GM04504 (cell line): ENCODE measurements at regions not wholly inside any gene's neighbourhood (a gene's known extent, or its start where the extent isn't known, plus 50 kb on each side); places are given as distances from the start of the nearest gene placed in this dataset.

Experiments used
- DNase-seq: peaks from one replicate; pipeline ENCODE4 v3.0.0-alpha.2; 2012; ENCODE audit warnings: low read depth

DNA sequence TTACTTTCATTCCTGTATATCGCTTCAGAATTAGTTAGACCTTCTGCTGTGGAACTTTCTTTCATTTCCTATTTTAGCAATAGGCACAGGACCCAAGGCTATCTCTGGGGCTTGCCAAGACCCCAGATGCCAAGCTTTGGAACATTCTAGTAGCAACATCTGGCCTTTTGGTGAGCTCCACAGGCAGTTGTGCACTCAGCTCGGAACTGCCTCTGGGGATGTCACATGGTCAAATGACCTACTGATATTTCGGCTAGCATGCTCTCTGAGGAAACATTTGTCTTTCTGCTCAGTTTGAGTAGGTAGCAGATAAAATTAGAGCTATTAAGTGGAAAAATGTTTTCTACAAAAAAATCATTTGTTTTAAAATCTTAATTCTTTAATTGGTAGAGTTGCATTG is 76.6 kb upstream of the ITGA4 start:
- no peak for DNase-seq

- no peak for DNase-seq
These were observed 72.3 kb upstream of the ITGA4 start for GRCh38 chr2:181384923-181385322.

DNA sequence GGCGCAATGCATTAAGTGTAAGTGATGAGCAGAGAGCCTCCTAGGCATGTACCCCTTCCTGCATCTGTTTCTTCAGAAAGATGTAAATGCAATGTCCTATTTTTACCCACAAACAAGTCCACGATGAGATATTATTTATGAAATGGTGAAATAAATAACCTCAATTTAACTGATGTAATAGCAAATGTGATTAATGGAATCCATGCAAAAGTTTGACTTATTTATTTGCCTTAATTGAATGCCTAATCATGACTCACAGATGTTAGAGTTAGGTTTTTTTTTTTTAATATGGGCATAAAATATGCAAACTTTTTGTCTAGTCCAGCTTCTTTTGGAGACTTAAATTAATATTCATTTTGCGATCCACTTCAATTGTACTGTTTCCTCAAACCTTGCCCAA is 67.7 kb upstream of the ITGA4 start:
- no peak for DNase-seq

- peak; percentile 31 for DNase-seq
These were observed 63.7 kb upstream of the ITGA4 start for GRCh38 chr2:181393472-181393871.

DNA sequence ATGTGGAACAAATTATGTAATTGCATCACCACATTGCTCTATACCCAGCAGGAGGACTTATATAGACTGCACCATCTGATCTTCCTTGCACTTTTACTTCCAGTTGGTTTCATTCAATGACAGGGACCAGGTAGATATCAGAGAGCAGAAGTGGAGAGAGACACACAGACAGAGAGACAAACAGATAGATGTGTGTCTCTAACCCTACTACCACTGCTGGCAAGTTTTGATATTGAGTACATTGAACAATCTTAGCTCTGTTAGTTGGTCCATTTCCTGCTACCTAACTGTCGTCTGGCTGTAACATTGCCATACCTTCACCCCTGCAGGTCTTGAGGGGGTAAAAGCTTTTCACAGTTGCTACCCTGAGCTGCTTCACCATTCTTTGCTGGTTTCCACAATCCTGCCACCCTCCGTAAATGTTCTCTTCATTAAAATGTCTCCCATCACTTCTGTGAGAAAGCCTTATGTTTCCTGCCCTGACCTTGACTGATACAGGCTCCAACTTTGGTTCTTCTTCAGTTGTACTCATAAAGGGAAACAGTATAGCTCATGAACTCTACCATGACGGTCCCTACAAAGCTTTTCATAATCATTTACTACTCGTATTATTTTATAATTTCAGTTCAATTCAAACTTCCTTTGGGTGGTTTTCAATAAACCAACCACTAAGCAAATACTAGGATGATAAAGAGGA is 62.3 kb upstream of the ITGA4 start:
- DNase-seq: no peak

- DNase-seq: no peak
These were observed 61.3 kb upstream of the ITGA4 start for GRCh38 chr2:181395851-181396250.

- DNase-seq: peak; percentile 32
These were observed 60.7 kb upstream of the ITGA4 start for GRCh38 chr2:181396256-181397123.

DNA sequence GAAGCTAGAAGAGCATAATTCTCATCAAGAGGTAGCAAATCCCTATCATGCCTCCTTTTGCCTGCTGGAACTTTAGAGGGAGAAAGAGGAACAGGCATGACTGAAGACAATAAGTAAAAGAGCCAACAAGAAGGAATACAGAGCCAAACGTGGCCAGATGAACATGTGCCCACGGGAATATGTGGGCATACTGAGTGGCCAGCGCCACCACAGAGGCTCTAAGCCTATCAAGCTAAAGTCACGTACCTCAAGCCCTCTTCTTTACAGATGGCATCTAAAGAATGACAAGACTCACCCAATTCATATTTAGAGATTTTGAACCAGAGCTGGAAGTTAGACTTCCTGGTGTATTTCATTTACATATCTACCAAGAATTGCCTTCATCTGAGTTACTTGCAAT is 59.9 kb upstream of the ITGA4 start:
- no peak for DNase-seq

- no peak for DNase-seq
These were observed 59.2 kb upstream of the ITGA4 start for GRCh38 chr2:181398000-181398399.

GRCh38 chr2:181399027-181399426 is 58.2 kb upstream of the ITGA4 start:
- DNase-seq: no peak

- DNase-seq: no peak
These were observed 52.7 kb upstream of the ITGA4 start for GRCh38 chr2:181404472-181404871.

DNA sequence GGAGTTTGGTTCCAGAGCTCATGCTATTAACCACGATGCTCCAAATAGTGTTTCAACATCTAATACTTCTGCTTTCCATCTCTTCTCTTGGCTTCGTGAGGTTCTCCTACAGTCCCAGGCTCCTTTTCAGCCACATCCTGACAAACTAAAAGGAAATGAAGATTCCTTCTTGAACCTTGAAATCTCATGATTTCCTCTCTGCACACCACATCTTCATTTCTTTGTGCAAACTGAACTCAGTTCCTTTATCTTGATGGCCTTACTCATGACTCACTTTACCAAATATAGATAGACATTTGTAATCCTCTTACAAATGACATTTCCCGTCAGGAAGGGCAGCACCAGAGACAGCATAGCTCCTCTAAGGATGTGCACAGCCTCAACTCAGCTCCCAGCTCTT is 50.0 kb upstream of the ITGA4 start:
- no peak for DNase-seq
